ENCODE measurements at regions not wholly inside any gene's neighbourhood (a gene's known extent, or its start where the extent isn't known, plus 50 kb on each side); places are given as distances from the start of the nearest gene placed in this dataset.
A peak's percentile ranks its signal among the peaks of the same experiment; 100 is the strongest.

GRCh38 chr4:60575336-60575735 is 624.8 kb upstream of the ADGRL3 start:
- intact Hi-C loops (cut with micrococcal nuclease), result no loop called here
- Histone ChIP-seq H2AFZ (ENCODE audit: low read length) (no peak overlapping the region), H3K9me3 (ENCODE audit: low read length) (no peaks in the 10 kb centered on the region), H3K79me2 (ENCODE audit: low read length) (no peaks in the 10 kb centered on the region), H3K4me1 (ENCODE audit: insufficient read depth, low read length) (peaks cover 12% of the 10 kb centered on the region), H3K27me3 (ENCODE audit: low read length) (no peaks in the 10 kb centered on the region), H3K27ac (ENCODE audit: low read length) (no peak overlapping the region), H3K9me2 (replicated peaks; ENCODE audit: low read length) (no peaks in the 10 kb centered on the region), H4K20me1 (ENCODE audit: low read length) (no peaks in the 10 kb centered on the region), H3K36me3 (ENCODE audit: low read depth, low read length) (no peaks in the 10 kb centered on the region), H3K4me3 (ENCODE audit: low read length) (no peak overlapping the region), H3K4me2 (ENCODE audit: low read length) (no peak overlapping the region), H3K9ac (ENCODE audit: low read length) (no peak overlapping the region), H3F3A (ENCODE audit: low read length, unreplicated experiment) (no peaks in the 10 kb centered on the region)
- no TSS peak for BruUV-seq (replicated peaks)
- CTCF ChIA-PET, result no interaction called here
- no peak for ATAC-seq
- no peak for DNase-seq
- TF ChIP-seq EZH2 (IDR thresholded peaks at IDR 0.05; ENCODE audit: low read length, unreplicated experiment) (no peak), CTCF (conservative IDR thresholded peaks at IDR 0.05; ENCODE audit: low read depth, low read length) (no peak), EZH2phosphoT487 (IDR thresholded peaks at IDR 0.05; ENCODE audit: borderline replicate concordance, low read length) (no peak)
- POLR2A ChIA-PET (ENCODE audit: unreplicated experiment), result no interaction called here

- no peaks in the 10 kb centered on the region for H3K9me2 ChIP-seq (replicated peaks; ENCODE audit: low read length)
- peak overlapping the region; percentile 37; the same call in 1 of the 2 replicates for H2AFZ ChIP-seq (ENCODE audit: low read length)
- TF ChIP-seq EZH2phosphoT487 (IDR thresholded peaks at IDR 0.05; ENCODE audit: borderline replicate concordance, low read length) (no peak), CTCF (conservative IDR thresholded peaks at IDR 0.05; ENCODE audit: low read depth, low read length) (no peak), EZH2 (IDR thresholded peaks at IDR 0.05; ENCODE audit: low read length, unreplicated experiment) (no peak)
- no peak overlapping the region for H3K9ac ChIP-seq (ENCODE audit: low read length)
- POLR2A ChIA-PET (ENCODE audit: unreplicated experiment), result no interaction called here
- peak; percentile 99 for ATAC-seq
- intact Hi-C loops (cut with micrococcal nuclease), result no loop called here
- H3F3A ChIP-seq (ENCODE audit: low read length, unreplicated experiment), result no peaks in the 10 kb centered on the region
- H4K20me1 ChIP-seq (ENCODE audit: low read length), result no peaks in the 10 kb centered on the region
- H3K36me3 ChIP-seq (ENCODE audit: low read depth, low read length), result no peaks in the 10 kb centered on the region
- no peak overlapping the region for H3K4me2 ChIP-seq (ENCODE audit: low read length)
- peaks cover 12% of the 10 kb centered on the region for H3K4me1 ChIP-seq (ENCODE audit: insufficient read depth, low read length)
- CTCF ChIA-PET, result no interaction called here
- DNase-seq, result peak; percentile 85
- H3K9me3 ChIP-seq (ENCODE audit: low read length), result no peaks in the 10 kb centered on the region
- no peaks in the 10 kb centered on the region for H3K27me3 ChIP-seq (ENCODE audit: low read length)
- 0 out of 2 replicates have a peak overlapping the region, but pooled peaks have one; percentile 11 for H3K27ac ChIP-seq (ENCODE audit: low read length)
- H3K4me3 ChIP-seq (ENCODE audit: low read length), result no peak overlapping the region
- H3K79me2 ChIP-seq (ENCODE audit: low read length), result no peaks in the 10 kb centered on the region
- BruUV-seq (replicated peaks), result no TSS peak
Measured at GRCh38 chr4:60579335-60579734, 620.8 kb upstream of the ADGRL3 start.

- no peaks in the 10 kb centered on the region for H3K9me2 ChIP-seq (replicated peaks; ENCODE audit: low read length)
- CTCF ChIA-PET, result no interaction called here
- intact Hi-C loops (cut with micrococcal nuclease), result no loop called here
- H3K4me3 ChIP-seq (ENCODE audit: low read length), result no peak overlapping the region
- H4K20me1 ChIP-seq (ENCODE audit: low read length), result no peaks in the 10 kb centered on the region
- ATAC-seq (no peak), DNase-seq (no peak)
- BruUV-seq (replicated peaks), result no TSS peak
- H3K27ac ChIP-seq (ENCODE audit: low read length), result no peak overlapping the region
- H3K79me2 ChIP-seq (ENCODE audit: low read length), result no peaks in the 10 kb centered on the region
- POLR2A ChIA-PET (ENCODE audit: unreplicated experiment), result no interaction called here
- H3K9ac ChIP-seq (ENCODE audit: low read length), result no peak overlapping the region
- no peaks in the 10 kb centered on the region for H3K27me3 ChIP-seq (ENCODE audit: low read length)
- no peaks in the 10 kb centered on the region for H3K36me3 ChIP-seq (ENCODE audit: low read depth, low read length)
- no peak overlapping the region for H2AFZ ChIP-seq (ENCODE audit: low read length)
- TF ChIP-seq EZH2phosphoT487 (IDR thresholded peaks at IDR 0.05; ENCODE audit: borderline replicate concordance, low read length) (no peak), EZH2 (IDR thresholded peaks at IDR 0.05; ENCODE audit: low read length, unreplicated experiment) (no peak), CTCF (conservative IDR thresholded peaks at IDR 0.05; ENCODE audit: low read depth, low read length) (no peak)
- no peaks in the 10 kb centered on the region for H3K9me3 ChIP-seq (ENCODE audit: low read length)
- no peaks in the 10 kb centered on the region for H3F3A ChIP-seq (ENCODE audit: low read length, unreplicated experiment)
- peaks cover 12% of the 10 kb centered on the region for H3K4me1 ChIP-seq (ENCODE audit: insufficient read depth, low read length)
- no peak overlapping the region for H3K4me2 ChIP-seq (ENCODE audit: low read length)
Measured at GRCh38 chr4:60581919-60582536, 618.1 kb upstream of the ADGRL3 start.

Data from PC-3 (cell line).